Activated CD4-positive, alpha-beta T cell treated with anti-CD3 and anti-CD28 coated beads for 36 hours (primary cell): ENCODE measurements at regions not wholly inside any gene's neighbourhood (a gene's known extent, or its start where the extent isn't known, plus 50 kb on each side); places are given as distances from the start of the nearest gene placed in this dataset.

Source experiments
- ATAC-seq: fragments of 200-7000 bp; cut with Tn5 transposase; one replicate; pipeline ENCODE4 v1.10.0; 2021; ENCODE audit warnings: mild to moderate bottlenecking, moderate library complexity
- CTCF ChIA-PET: fragments of 350-600 bp; sonication (Branson Sonifier 250); formaldehyde crosslinking; loops from one replicate; lab custom pipeline; 2021; ENCODE audit warnings: antibody characterized with exemption; lab: Charles Lee
- POLR2A ChIA-PET: fragments of 350-600 bp; sonication (Branson Sonifier 250); formaldehyde crosslinking; loops from one replicate; lab custom pipeline; 2021; ENCODE audit warnings: antibody characterized with exemption, inconsistent platforms; lab: Charles Lee
- DNase-seq: peaks from one replicate; pipeline ENCODE4 v3.0.0-alpha.2; 2020
- H3K27ac Mint-ChIP-seq: one replicate; pipeline ENCODE4 v1.8.0; 2021; ENCODE audit warnings: mixed read lengths
- H3K27me3 Mint-ChIP-seq: one replicate; pipeline ENCODE4 v1.8.0; 2021; ENCODE audit warnings: mixed read lengths
- H3K36me3 Mint-ChIP-seq: one replicate; pipeline ENCODE4 v1.8.0; 2021; ENCODE audit warnings: low read depth, mixed read lengths
- H3K4me1 Mint-ChIP-seq: one replicate; pipeline ENCODE4 v1.8.0; 2021; ENCODE audit warnings: mixed read lengths
- H3K4me3 Mint-ChIP-seq: one replicate; pipeline ENCODE4 v1.8.0; 2021; ENCODE audit warnings: mild to moderate bottlenecking, moderate library complexity, mixed read lengths
- H3K9me3 Mint-ChIP-seq: one replicate; pipeline ENCODE4 v1.8.0; 2021; ENCODE audit warnings: low read depth, mixed read lengths
- intact Hi-C, 2 experiments: fragments of 100-400 bp; cut with DNase I in 1 of 2; cut with micrococcal nuclease in 1 of 2; formaldehyde crosslinking; loops; one replicate each; pipeline versions ENCODE4 v1.14.2 to v1.15.1; 2022 to 2024; cut with DNase I, micrococcal nuclease

DNA sequence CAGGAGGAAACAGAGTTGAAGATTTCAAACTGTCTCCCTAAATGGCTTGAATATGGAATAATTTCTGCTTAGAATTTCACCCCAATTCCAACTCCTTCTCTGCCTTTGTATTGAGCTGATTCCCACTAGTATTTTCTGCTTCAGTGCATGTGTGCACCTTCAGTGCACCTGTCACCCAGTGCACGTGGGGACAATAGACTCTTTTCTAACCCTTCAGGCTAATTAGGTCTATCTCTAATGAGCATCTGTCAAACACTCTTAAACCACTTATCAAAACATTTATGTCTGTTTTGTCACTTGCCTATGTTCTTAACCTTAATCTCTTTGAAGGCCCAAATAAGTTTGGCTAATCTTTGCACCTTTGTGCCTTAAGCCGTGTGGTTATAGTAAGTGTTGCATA, 232.0 kb upstream of the NETO1 start:
- CTCF ChIA-PET = no interaction called here
- Mint-ChIP-seq H3K4me1 (no peaks in the 10 kb centered on the region), H3K27me3 (no peaks in the 10 kb centered on the region), H3K4me3 (no peak overlapping the region), H3K36me3 (no peaks in the 10 kb centered on the region), H3K9me3 (no peaks in the 10 kb centered on the region), H3K27ac (no peak overlapping the region)
- intact Hi-C loops = no loop called here
- DNase-seq (no peak), ATAC-seq (no peak)
- POLR2A ChIA-PET = no interaction called here

DNA sequence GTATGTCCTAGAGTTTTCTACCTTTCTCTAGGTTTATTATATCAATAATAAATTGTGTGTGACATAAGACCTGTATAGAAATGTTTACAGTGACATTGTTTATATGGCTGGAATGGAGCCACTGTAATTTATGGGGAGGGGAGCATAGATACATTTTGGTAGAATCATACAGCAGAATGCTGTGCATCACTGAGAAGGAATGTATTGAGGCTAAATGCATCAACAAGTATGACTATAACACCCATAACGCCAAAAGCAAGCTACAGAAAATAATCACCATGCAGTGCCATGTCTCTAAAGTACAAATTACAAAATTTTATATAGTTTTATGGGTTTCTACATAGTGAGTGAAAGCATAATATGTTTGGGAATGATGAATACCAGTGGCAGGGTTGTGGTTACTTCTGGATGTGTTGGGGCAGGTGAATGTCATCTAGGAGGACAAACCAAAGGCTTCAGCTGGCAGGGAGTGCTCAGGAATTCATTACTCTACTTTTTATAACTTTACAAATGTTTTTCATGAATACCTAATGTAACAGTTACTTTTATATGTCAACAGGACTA, 226.0 kb upstream of the NETO1 start:
- POLR2A ChIA-PET = no interaction called here
- Mint-ChIP-seq H3K27me3 (no peaks in the 10 kb centered on the region), H3K27ac (no peak overlapping the region), H3K36me3 (no peaks in the 10 kb centered on the region), H3K9me3 (peaks cover 5% of the 10 kb centered on the region), H3K4me3 (no peak overlapping the region), H3K4me1 (no peaks in the 10 kb centered on the region)
- intact Hi-C loops = no loop called here
- ATAC-seq (no peak), DNase-seq (no peak)
- CTCF ChIA-PET = no interaction called here

DNA sequence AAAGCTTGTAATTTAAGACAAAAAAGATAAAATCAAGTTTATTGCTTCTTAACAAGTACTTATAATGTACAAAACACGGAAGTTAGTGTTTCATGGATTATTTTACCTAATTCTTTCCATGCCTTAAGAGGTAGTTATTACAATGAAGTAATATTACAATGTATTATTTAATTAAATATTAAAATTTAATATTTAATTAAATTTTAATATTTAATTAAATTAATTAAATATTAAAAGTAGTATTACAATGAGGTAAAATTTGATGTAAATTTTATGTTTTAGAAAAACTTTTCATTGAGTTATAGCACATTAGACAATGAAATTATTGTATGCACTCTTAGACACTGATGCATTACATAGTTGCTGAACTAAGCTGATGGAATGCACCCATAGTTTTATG, 220.7 kb upstream of the NETO1 start:
- POLR2A ChIA-PET = no interaction called here
- H3K27me3 Mint-ChIP-seq = no peaks in the 10 kb centered on the region
- H3K27ac Mint-ChIP-seq = no peak overlapping the region
- CTCF ChIA-PET = no interaction called here
- ATAC-seq = no peak
- no peaks in the 10 kb centered on the region for H3K4me1 Mint-ChIP-seq
- no peak overlapping the region for H3K4me3 Mint-ChIP-seq
- intact Hi-C loops = no loop called here
- peaks cover 8% of the 10 kb centered on the region for H3K9me3 Mint-ChIP-seq
- no peaks in the 10 kb centered on the region for H3K36me3 Mint-ChIP-seq
- DNase-seq = no peak

DNA sequence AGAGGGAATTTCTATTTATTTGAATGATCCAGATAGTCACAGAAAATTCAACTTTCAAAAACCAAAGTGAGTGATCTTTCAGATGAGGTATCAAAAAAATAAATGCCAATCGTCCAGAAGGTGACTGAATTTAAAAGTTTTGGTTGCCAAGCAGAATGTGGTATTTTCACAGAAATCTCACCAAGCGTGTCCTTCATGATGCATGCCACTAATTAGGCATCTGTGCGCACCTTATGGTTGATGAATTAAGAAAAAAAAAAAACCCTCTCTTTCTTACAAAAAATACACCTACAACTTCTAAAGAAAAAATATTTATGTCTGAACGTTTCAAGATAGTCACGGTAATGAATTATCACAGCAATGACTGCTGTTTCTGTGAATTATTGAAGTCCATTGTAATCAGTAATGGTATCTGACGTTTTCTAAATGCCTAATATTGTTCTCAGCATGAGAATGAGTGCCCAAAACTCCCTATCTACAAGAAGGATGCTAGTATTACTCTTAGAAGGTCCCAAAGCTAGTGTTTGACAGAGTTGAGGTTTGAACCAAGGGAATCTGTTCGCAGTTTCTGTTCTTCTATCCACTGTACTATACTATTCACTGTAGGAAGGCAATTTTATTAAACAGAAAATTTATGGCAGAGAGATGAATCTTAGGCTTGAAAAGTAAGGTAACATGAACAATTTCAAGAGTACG, 219.6 kb upstream of the NETO1 start:
- no peak overlapping the region for H3K4me3 Mint-ChIP-seq
- CTCF ChIA-PET = no interaction called here

DNA sequence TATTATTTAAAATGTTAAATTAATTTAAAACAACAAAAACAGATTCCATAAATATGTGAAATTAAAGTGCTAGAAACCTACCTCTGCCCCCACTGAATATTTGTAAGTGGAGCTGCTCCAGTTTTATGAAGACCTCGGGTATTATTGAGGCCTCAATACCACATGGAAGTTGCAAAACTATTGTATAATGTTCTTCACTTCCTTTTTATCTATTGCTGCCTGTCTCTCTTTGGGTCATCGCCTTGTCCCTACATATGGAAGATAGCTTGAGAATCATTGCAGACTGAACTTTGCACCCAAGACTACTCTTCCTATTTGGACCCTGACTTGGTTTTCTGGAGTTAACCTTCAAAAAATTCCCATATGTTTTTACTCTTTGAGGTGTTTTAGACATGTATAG, 212.1 kb upstream of the NETO1 start:
- no peak for DNase-seq
- CTCF ChIA-PET = no interaction called here
- H3K36me3 Mint-ChIP-seq = no peaks in the 10 kb centered on the region
- intact Hi-C loops = no loop called here
- H3K27me3 Mint-ChIP-seq = no peaks in the 10 kb centered on the region
- H3K4me1 Mint-ChIP-seq = no peaks in the 10 kb centered on the region
- POLR2A ChIA-PET = no interaction called here
- peaks cover 6% of the 10 kb centered on the region for H3K9me3 Mint-ChIP-seq
- H3K27ac Mint-ChIP-seq = no peak overlapping the region
- no peak for ATAC-seq
- no peak overlapping the region for H3K4me3 Mint-ChIP-seq

More for the DNA sequence above, 219.6 kb upstream of the NETO1 start:
- POLR2A ChIA-PET = no interaction called here
- DNase-seq = no peak
- no peaks in the 10 kb centered on the region for H3K36me3 Mint-ChIP-seq
- no peak overlapping the region for H3K27ac Mint-ChIP-seq
- intact Hi-C loops = no loop called here
- no peaks in the 10 kb centered on the region for H3K4me1 Mint-ChIP-seq
- H3K27me3 Mint-ChIP-seq = no peaks in the 10 kb centered on the region
- ATAC-seq = no peak
- peaks cover 8% of the 10 kb centered on the region for H3K9me3 Mint-ChIP-seq

DNA sequence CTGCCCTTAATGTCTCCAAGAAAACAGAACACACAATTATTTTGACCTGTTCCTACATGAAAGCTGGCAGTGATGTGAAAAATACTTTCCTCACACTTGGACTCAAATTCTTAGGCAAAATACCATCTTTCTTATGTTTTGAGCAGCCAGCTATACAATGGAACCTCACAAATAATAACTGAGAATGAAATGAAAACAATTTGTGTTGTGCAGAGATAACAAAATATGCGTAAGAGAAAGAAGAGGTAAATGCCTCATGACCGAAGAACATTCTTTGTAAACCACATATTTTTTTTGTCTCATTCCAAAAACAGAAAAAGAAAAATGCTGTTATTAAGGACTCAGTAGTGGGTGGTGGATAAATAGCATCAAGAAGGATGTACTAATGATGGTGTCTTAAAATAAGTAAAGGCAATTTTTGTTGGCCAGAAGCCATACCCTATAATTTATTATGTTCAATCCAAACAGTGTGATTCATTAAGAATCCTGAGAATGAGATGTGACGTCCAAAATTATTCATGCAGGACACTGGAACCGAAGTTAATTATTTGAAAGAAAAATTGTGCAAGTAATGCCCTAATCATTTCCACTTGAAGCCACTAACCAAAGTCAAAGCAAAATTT, 193.0 kb upstream of the NETO1 start:
- no peaks in the 10 kb centered on the region for H3K4me1 Mint-ChIP-seq
- H3K27ac Mint-ChIP-seq = no peak overlapping the region
- no peak for DNase-seq
- POLR2A ChIA-PET = no interaction called here
- CTCF ChIA-PET = no interaction called here
- intact Hi-C loops = no loop called here
- H3K27me3 Mint-ChIP-seq = no peaks in the 10 kb centered on the region
- ATAC-seq = no peak
- H3K9me3 Mint-ChIP-seq = no peaks in the 10 kb centered on the region
- no peaks in the 10 kb centered on the region for H3K36me3 Mint-ChIP-seq
- H3K4me3 Mint-ChIP-seq = no peak overlapping the region

DNA sequence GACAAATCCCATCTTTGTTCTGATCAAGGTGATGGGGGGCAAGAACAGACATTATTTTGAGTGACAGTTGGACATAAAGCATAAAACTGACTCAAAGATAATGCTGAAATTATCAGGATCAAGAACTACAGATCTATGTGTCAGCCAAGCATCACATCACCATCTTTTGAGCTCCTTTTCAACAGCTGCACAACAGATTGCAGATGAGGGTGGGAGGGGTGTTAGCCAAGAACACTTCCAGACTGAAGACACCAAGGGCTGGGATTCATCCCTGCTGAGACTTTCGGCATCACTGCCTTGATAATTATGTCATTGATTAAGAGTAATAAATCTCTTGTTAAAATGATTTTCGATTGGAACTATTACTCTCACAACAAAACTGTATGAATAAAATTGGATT, 191.5 kb upstream of the NETO1 start:
- intact Hi-C loops = no loop called here
- Mint-ChIP-seq H3K27ac (no peak overlapping the region), H3K27me3 (no peaks in the 10 kb centered on the region), H3K4me3 (no peak overlapping the region), H3K9me3 (no peaks in the 10 kb centered on the region), H3K36me3 (no peaks in the 10 kb centered on the region), H3K4me1 (no peaks in the 10 kb centered on the region)
- DNase-seq (no peak), ATAC-seq (no peak)
- ChIA-PET POLR2A (no interaction called here), CTCF (no interaction called here)

DNA sequence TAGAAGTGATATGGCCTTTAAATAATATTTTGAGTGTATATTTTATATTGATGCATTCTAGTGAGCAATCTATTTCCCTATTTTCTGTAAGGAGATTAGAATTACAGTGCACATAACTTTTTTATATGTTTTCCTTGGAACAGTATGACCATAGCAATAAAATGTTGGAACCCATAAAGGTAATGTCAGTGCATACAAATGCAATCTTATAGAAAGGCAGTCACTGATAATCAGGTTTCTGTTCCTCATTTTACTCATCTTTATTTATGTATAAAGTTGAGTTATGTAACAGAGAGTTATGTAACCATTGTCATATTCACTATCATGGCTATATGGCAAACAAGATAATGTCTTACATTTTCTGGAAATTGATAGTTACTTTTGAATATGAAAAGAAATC, 179.9 kb upstream of the NETO1 start:
- ChIA-PET CTCF (no interaction called here), POLR2A (no interaction called here)
- intact Hi-C loops = no loop called here
- Mint-ChIP-seq H3K36me3 (no peaks in the 10 kb centered on the region), H3K9me3 (peaks cover 3% of the 10 kb centered on the region), H3K27ac (no peak overlapping the region), H3K4me1 (no peaks in the 10 kb centered on the region), H3K4me3 (no peak overlapping the region), H3K27me3 (no peaks in the 10 kb centered on the region)
- no peak for ATAC-seq
- DNase-seq = no peak

DNA sequence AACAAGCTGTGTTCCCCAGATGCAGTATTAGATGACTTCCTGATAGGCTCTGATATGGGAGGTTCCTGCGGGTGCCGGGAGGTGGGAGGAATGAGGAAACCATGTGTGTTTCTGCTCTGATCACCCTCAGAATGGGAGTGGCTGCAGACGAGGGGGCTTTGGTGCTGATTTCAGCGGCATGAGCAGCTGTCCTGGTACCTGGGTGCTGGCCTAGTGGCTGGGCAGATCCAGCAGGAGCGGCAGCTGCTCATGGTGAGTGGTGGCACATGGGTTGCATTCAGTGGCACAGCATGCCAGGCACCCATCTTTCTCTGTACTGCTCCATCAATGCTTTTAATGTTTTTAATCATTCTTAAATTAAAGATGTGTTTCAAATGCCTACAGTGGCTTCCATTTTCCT, 177.2 kb upstream of the NETO1 start:
- POLR2A ChIA-PET = no interaction called here
- no peak overlapping the region for H3K27ac Mint-ChIP-seq
- ATAC-seq (no peak), DNase-seq (no peak)
- CTCF ChIA-PET = no interaction called here
- no peaks in the 10 kb centered on the region for H3K27me3 Mint-ChIP-seq
- intact Hi-C loops = no loop called here
- no peak overlapping the region for H3K4me3 Mint-ChIP-seq
- H3K36me3 Mint-ChIP-seq = no peaks in the 10 kb centered on the region
- H3K9me3 Mint-ChIP-seq = peaks cover 4% of the 10 kb centered on the region
- H3K4me1 Mint-ChIP-seq = no peaks in the 10 kb centered on the region

DNA sequence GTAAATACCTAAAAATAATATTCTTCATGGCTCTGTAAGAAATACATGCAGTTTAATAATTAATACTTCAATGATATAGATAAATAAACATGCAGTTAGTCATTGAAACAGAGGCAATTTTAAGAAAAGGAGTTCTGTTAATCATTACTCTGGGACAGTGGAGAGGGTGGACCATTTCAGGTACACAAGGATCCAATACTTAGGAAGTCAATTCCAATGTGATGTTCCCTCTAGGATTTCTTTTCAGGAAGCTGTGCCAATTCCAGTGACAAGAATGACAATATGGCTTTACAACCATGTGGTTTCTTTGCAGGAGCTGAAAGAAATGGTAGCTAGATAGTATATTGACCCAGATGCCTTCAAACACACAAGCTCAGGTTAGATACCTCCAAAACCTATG, 175.8 kb upstream of the NETO1 start:
- intact Hi-C loops = no loop called here
- Mint-ChIP-seq H3K36me3 (no peaks in the 10 kb centered on the region), H3K27me3 (no peaks in the 10 kb centered on the region), H3K27ac (no peak overlapping the region), H3K9me3 (peaks cover 4% of the 10 kb centered on the region), H3K4me1 (no peaks in the 10 kb centered on the region), H3K4me3 (no peak overlapping the region)
- DNase-seq (no peak), ATAC-seq (no peak)
- POLR2A ChIA-PET = no interaction called here
- CTCF ChIA-PET = no interaction called here

DNA sequence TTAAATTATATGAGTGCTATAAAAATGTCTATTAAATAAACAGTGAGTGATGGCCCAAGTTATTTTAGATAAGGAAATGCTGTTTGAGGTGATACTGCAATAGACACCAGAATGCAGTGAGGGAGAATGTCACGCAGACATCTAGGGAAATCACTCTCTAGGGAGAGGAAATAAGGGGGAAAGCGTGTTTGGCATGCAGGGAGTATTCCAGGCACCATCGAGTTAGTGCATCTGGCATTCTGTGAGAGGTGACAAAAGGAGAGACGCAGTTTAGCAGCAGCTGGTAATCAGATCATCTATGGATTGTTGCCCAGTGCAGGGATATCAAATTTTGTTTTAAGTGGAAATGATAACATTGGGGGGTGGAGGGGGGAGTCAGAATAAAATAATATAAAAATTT, 175.4 kb upstream of the NETO1 start:
- Mint-ChIP-seq H3K36me3 (no peaks in the 10 kb centered on the region), H3K4me1 (no peaks in the 10 kb centered on the region), H3K27me3 (no peaks in the 10 kb centered on the region), H3K9me3 (peaks cover 4% of the 10 kb centered on the region), H3K4me3 (no peak overlapping the region), H3K27ac (no peak overlapping the region)
- no peak for ATAC-seq
- ChIA-PET CTCF (no interaction called here), POLR2A (no interaction called here)
- intact Hi-C loops = no loop called here
- DNase-seq = no peak

DNA sequence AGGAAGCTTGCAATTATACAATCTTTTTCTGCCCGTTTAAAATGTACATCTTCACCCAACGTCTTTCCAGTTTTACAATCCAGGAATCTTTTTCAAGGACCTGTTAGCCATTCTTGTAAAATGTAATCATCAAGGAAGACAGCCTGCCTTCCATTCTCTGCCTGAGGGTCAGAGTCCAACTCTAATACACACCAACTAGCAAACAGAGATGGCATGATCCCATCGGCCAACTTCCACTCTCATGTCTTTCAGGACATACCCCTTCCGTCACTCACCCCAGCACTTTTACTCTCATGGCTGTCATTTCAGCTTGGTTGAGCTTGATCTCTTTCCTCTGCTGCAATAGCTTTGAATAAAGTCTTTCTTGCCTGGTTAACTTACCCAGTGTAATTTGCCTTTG, 172.5 kb upstream of the NETO1 start:
- ATAC-seq = no peak
- H3K36me3 Mint-ChIP-seq = no peaks in the 10 kb centered on the region
- H3K4me3 Mint-ChIP-seq = no peak overlapping the region
- no peak for DNase-seq
- no peaks in the 10 kb centered on the region for H3K4me1 Mint-ChIP-seq
- H3K9me3 Mint-ChIP-seq = peaks cover 4% of the 10 kb centered on the region
- H3K27ac Mint-ChIP-seq = no peak overlapping the region
- CTCF ChIA-PET = interaction anchor here (0.5 kb wide), 1 partner anchor 323 kb away, joined by 4 read pairs; no protein-coding TSS in a partner anchor
- POLR2A ChIA-PET = interaction anchor here (0.8 kb wide), 1 partner anchor 23 kb away, joined by 4 read pairs; no protein-coding TSS in a partner anchor
- intact Hi-C loops = no loop called here
- no peaks in the 10 kb centered on the region for H3K27me3 Mint-ChIP-seq
